GM23338 (cell line): ENCODE measurements at regions not wholly inside any gene's neighbourhood (a gene's known extent, or its start where the extent isn't known, plus 50 kb on each side); places are given as distances from the start of the nearest gene placed in this dataset.

Experiments
- ATAC-seq: fragments of 200-7000 bp; cut with Tn5 transposase; 3 replicates; pipeline ENCODE4 v1.9.1; 2020
- DNase-seq: peaks from one replicate; pipeline ENCODE4 v3.0.0-alpha.2; 2015; ENCODE audit warnings: low spot score
- H2AFZ ChIP-seq: fragments of 200-600 bp; sonication (generic); 2 replicates; pipeline ENCODE4 v1.8.0; 2016; ENCODE audit warnings: antibody characterized with exemption, mild to moderate bottlenecking, moderate library complexity
- H3F3A ChIP-seq: fragments of 200-600 bp; sonication (generic); replicated peaks from 2 replicates; pipeline ENCODE4 v1.8.0; 2017; ENCODE audit warnings: antibody characterized with exemption, mixed run types, low read depth
- H3K27ac ChIP-seq: fragments of 200-600 bp; sonication (generic); 2 replicates; pipeline ENCODE4 v1.6.1; 2016; ENCODE audit warnings: low read depth
- H3K27me3 ChIP-seq: fragments of 200-600 bp; sonication (generic); 2 replicates; pipeline ENCODE4 v1.8.0; 2016; ENCODE audit warnings: mild to moderate bottlenecking, mixed run types, moderate library complexity; ENCODE audit not compliant: insufficient read depth
- H3K36me3 ChIP-seq: fragments of 200-600 bp; sonication (generic); 2 replicates; pipeline ENCODE4 v1.8.0; 2016; ENCODE audit warnings: mild to moderate bottlenecking; ENCODE audit not compliant: insufficient read depth
- H3K4me1 ChIP-seq: fragments of 200-600 bp; sonication (generic); 2 replicates; pipeline ENCODE4 v1.8.0; 2016; ENCODE audit warnings: mild to moderate bottlenecking, moderate library complexity; ENCODE audit not compliant: insufficient read depth
- H3K4me2 ChIP-seq: fragments of 200-600 bp; sonication (generic); 2 replicates; pipeline ENCODE4 v1.7.1; 2017; ENCODE audit warnings: mixed run types
- H3K4me3 ChIP-seq: fragments of 200-600 bp; sonication (generic); 2 replicates; pipeline ENCODE4 v1.6.1; 2016; ENCODE audit warnings: mixed run types
- H3K79me2 ChIP-seq: fragments of 200-600 bp; sonication (generic); replicated peaks from 2 replicates; pipeline ENCODE4 v1.8.0; 2017; ENCODE audit warnings: mild to moderate bottlenecking; ENCODE audit not compliant: insufficient read depth
- H3K9me2 ChIP-seq: fragments of 200-600 bp; sonication (generic); 2 replicates; pipeline ENCODE4 v1.8.0; 2017; ENCODE audit not compliant: insufficient read depth
- H4K20me1 ChIP-seq: fragments of 200-600 bp; sonication (generic); replicated peaks from 2 replicates; pipeline ENCODE4 v1.8.0; 2017; ENCODE audit warnings: mild to moderate bottlenecking; ENCODE audit not compliant: insufficient read depth
- H3K27ac Mint-ChIP-seq: 2 replicates; pipeline ENCODE4 v1.8.0; 2020; ENCODE audit warnings: inconsistent platforms, mild to moderate bottlenecking, moderate library complexity, mixed read lengths
- H3K27me3 Mint-ChIP-seq: 3 replicates; pipeline ENCODE4 v1.8.0; 2022; ENCODE audit warnings: low read depth, mild to moderate bottlenecking, moderate library complexity, mixed read lengths, inconsistent platforms; ENCODE audit not compliant: insufficient read depth, poor library complexity
- H3K36me3 Mint-ChIP-seq: 3 replicates; pipeline ENCODE4 v1.8.0; 2021; ENCODE audit warnings: low read depth, mild to moderate bottlenecking, inconsistent platforms, moderate library complexity, mixed read lengths
- H3K4me1 Mint-ChIP-seq: 3 replicates; pipeline ENCODE4 v1.8.0; 2020; ENCODE audit warnings: mild to moderate bottlenecking, inconsistent platforms, mixed read lengths
- H3K4me3 Mint-ChIP-seq: 3 replicates; pipeline ENCODE4 v1.8.0; 2021; ENCODE audit warnings: moderate library complexity, mild to moderate bottlenecking, inconsistent platforms, mixed read lengths
- H3K9me3 Mint-ChIP-seq: 3 replicates; pipeline ENCODE4 v1.8.0; 2020; ENCODE audit warnings: moderate library complexity, mild to moderate bottlenecking, inconsistent platforms, mixed read lengths
- CREB1 ChIP-seq: fragments of 250-450 bp; sonication (Bioruptor Pico); IDR thresholded peaks from 2 replicates; pipeline ENCODE4 v1.5.0; 2020; ENCODE audit warnings: low read depth, mild to moderate bottlenecking, moderate library complexity
- EZH2 ChIP-seq: fragments of 200-600 bp; sonication (generic); IDR thresholded peaks from one replicate; pipeline ENCODE4 v1.8.0; 2017; ENCODE audit warnings: antibody characterized with exemption, mild to moderate bottlenecking, low read depth; ENCODE audit not compliant: unreplicated experiment
- EZH2phosphoT487 ChIP-seq: fragments of 200-600 bp; sonication (generic); IDR thresholded peaks from one replicate; pipeline ENCODE4 v1.8.1; 2018; ENCODE audit warnings: antibody characterized with exemption; ENCODE audit not compliant: unreplicated experiment
- JUNB ChIP-seq: IDR thresholded peaks from one replicate; pipeline ENCODE4 v1.6.1; 2016; ENCODE audit warnings: antibody characterized with exemption; ENCODE audit not compliant: unreplicated experiment
- NANOG ChIP-seq: IDR thresholded peaks from 2 replicates; pipeline ENCODE4 v1.6.1; 2016; ENCODE audit warnings: antibody characterized with exemption, borderline replicate concordance
- POLR2AphosphoS5 ChIP-seq: IDR thresholded peaks from 2 replicates; pipeline ENCODE4 v1.6.1; 2016; ENCODE audit warnings: antibody characterized with exemption, low read depth
- REST ChIP-seq: IDR thresholded peaks from one replicate; pipeline ENCODE4 v1.6.1; 2018; ENCODE audit warnings: antibody characterized with exemption; ENCODE audit not compliant: unreplicated experiment
- STAT1 ChIP-seq: IDR thresholded peaks from one replicate; pipeline ENCODE4 v1.6.1; 2016; ENCODE audit warnings: antibody characterized with exemption; ENCODE audit not compliant: unreplicated experiment
- ZNF114 ChIP-seq: fragments of 250-450 bp; sonication (Bioruptor Pico); IDR thresholded peaks from 2 replicates; pipeline ENCODE4 v1.5.0; 2020; ENCODE audit warnings: mild to moderate bottlenecking, moderate library complexity
- ZNF331 ChIP-seq: fragments of 250-450 bp; sonication (Bioruptor Pico); IDR thresholded peaks from 2 replicates; pipeline ENCODE4 v1.5.0; 2020; ENCODE audit warnings: low read depth, mild to moderate bottlenecking, moderate library complexity
- ZNF462 ChIP-seq: fragments of 250-450 bp; sonication (Bioruptor Pico); IDR thresholded peaks from 2 replicates; pipeline ENCODE4 v1.5.0; 2020; ENCODE audit warnings: mild to moderate bottlenecking, moderate library complexity
- TF ChIP-seq, protein P1 (sequence below), 2 experiments: fragments of 200-600 bp in 1 of 2; sonication (generic) in 1 of 2; conservative IDR thresholded peaks; 2 replicates each; pipeline versions ENCODE4 v1.5.1 to v1.6.1; 2016 to 2017; ENCODE audit warnings: antibody characterized with exemption in 2 of 2, low read depth in 2 of 2, mild to moderate bottlenecking in 2 of 2, moderate library complexity in 1 of 2
- TF ChIP-seq, protein P2 (sequence below): IDR thresholded peaks from 2 replicates; pipeline ENCODE4 v1.6.1; 2016; ENCODE audit warnings: antibody characterized with exemption

- TF ChIP-seq, protein P1, sequence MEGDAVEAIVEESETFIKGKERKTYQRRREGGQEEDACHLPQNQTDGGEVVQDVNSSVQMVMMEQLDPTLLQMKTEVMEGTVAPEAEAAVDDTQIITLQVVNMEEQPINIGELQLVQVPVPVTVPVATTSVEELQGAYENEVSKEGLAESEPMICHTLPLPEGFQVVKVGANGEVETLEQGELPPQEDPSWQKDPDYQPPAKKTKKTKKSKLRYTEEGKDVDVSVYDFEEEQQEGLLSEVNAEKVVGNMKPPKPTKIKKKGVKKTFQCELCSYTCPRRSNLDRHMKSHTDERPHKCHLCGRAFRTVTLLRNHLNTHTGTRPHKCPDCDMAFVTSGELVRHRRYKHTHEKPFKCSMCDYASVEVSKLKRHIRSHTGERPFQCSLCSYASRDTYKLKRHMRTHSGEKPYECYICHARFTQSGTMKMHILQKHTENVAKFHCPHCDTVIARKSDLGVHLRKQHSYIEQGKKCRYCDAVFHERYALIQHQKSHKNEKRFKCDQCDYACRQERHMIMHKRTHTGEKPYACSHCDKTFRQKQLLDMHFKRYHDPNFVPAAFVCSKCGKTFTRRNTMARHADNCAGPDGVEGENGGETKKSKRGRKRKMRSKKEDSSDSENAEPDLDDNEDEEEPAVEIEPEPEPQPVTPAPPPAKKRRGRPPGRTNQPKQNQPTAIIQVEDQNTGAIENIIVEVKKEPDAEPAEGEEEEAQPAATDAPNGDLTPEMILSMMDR (conservative IDR thresholded peaks at IDR 0.05; ENCODE audit: low read depth in 2 of 2), result no peak
These were observed 260.4 kb upstream of the MEIS1 start (continued) for GRCh38 chr2:66174491-66174890.

- Histone ChIP-seq H3K4me1 (no peaks in the 10 kb centered on the region), H3F3A (no peaks in the 10 kb centered on the region), H3K4me2 (no peak overlapping the region), H4K20me1 (no peaks in the 10 kb centered on the region), H3K27me3 (no peaks in the 10 kb centered on the region), H2AFZ (no peak overlapping the region), H3K79me2 (no peaks in the 10 kb centered on the region), H3K4me3 (no peak overlapping the region), H3K9me2 (peaks cover 16% of the 10 kb centered on the region; the same call in 1 of the 2 replicates), H3K36me3 (no peaks in the 10 kb centered on the region), H3K27ac (no peak overlapping the region)
- ATAC-seq, result no peak
- no peak overlapping the region for H3K27ac Mint-ChIP-seq
- H3K4me3 Mint-ChIP-seq, result no peak overlapping the region
- peaks cover 8% of the 10 kb centered on the region; the same call in 2 of the 3 replicates for H3K36me3 Mint-ChIP-seq
- H3K9me3 Mint-ChIP-seq, result peaks cover 12% of the 10 kb centered on the region; the same call in 2 of the 3 replicates
- DNase-seq, result no peak
- H3K4me1 Mint-ChIP-seq, result no peaks in the 10 kb centered on the region
- no peaks in the 10 kb centered on the region for H3K27me3 Mint-ChIP-seq
- TF ChIP-seq ZNF462 (no peak), STAT1 (no peak), EZH2 (no peak), NANOG (no peak), ZNF114 (CRISPR knock-in tag) (no peak), CREB1 (no peak), ZNF331 (CRISPR knock-in tag) (no peak), POLR2AphosphoS5 (no peak), JUNB (no peak), EZH2phosphoT487 (no peak), REST (no peak)
- TF ChIP-seq, protein P2, sequence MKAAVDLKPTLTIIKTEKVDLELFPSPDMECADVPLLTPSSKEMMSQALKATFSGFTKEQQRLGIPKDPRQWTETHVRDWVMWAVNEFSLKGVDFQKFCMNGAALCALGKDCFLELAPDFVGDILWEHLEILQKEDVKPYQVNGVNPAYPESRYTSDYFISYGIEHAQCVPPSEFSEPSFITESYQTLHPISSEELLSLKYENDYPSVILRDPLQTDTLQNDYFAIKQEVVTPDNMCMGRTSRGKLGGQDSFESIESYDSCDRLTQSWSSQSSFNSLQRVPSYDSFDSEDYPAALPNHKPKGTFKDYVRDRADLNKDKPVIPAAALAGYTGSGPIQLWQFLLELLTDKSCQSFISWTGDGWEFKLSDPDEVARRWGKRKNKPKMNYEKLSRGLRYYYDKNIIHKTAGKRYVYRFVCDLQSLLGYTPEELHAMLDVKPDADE, result no peak
These were observed 261.3 kb upstream of the MEIS1 start for GRCh38 chr2:66173645-66174044.
